ENCODE measurements at regions not wholly inside any gene's neighbourhood (a gene's known extent, or its start where the extent isn't known, plus 50 kb on each side); places are given as distances from the start of the nearest gene placed in this dataset.

DNA sequence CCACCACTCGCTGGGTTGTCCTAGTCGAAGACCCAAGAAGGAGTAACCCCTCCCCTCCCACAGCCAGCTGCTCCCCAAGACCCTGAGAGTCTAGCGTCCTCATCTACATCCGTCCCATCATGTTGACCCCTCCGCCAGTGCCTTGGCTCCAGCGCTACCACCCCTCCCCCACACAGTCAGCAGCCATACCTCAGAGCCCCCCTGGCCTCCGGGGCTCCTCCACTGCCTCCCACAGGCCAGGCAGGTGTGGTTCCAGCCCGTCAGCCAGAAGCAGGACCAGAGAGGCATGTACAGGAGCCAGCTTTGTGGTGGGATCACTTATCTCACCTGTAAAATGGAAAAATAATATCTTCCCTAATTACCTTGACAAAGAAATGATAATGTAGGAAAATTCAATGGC lies 51.5 kb upstream of the PHF21B start:
- Histone ChIP-seq H3K4me1 (ENCODE audit: insufficient read depth, low read length) (peaks cover 17% of the 10 kb centered on the region), H3K27ac (ENCODE audit: low read length) (no peak overlapping the region), H3K9me2 (replicated peaks; ENCODE audit: low read length) (no peaks in the 10 kb centered on the region), H2AFZ (ENCODE audit: low read length) (no peak overlapping the region), H3K79me2 (ENCODE audit: low read length) (no peaks in the 10 kb centered on the region), H3K9me3 (ENCODE audit: low read length) (no peaks in the 10 kb centered on the region), H3K4me2 (ENCODE audit: low read length) (no peak overlapping the region), H3K9ac (ENCODE audit: low read length) (no peak overlapping the region), H3K27me3 (ENCODE audit: low read length) (0 out of 2 replicates have a peak, but pooled peaks cover 2% of the 10 kb centered on the region), H3K36me3 (ENCODE audit: low read depth, low read length) (no peaks in the 10 kb centered on the region), H3F3A (ENCODE audit: low read length, unreplicated experiment) (no peaks in the 10 kb centered on the region), H4K20me1 (ENCODE audit: low read length) (no peaks in the 10 kb centered on the region), H3K4me3 (ENCODE audit: low read length) (no peak overlapping the region)
- intact Hi-C loops (cut with micrococcal nuclease) = no loop called here
- POLR2A ChIA-PET (ENCODE audit: unreplicated experiment) = no interaction called here
- CTCF ChIA-PET = no interaction called here
- BruUV-seq (replicated peaks) = no TSS peak
- no peak for DNase-seq
- ATAC-seq = no peak
- TF ChIP-seq EZH2phosphoT487 (IDR thresholded peaks at IDR 0.05; ENCODE audit: borderline replicate concordance, low read length) (no peak), EZH2 (IDR thresholded peaks at IDR 0.05; ENCODE audit: low read length, unreplicated experiment) (no peak)
- TF ChIP-seq, protein P1, sequence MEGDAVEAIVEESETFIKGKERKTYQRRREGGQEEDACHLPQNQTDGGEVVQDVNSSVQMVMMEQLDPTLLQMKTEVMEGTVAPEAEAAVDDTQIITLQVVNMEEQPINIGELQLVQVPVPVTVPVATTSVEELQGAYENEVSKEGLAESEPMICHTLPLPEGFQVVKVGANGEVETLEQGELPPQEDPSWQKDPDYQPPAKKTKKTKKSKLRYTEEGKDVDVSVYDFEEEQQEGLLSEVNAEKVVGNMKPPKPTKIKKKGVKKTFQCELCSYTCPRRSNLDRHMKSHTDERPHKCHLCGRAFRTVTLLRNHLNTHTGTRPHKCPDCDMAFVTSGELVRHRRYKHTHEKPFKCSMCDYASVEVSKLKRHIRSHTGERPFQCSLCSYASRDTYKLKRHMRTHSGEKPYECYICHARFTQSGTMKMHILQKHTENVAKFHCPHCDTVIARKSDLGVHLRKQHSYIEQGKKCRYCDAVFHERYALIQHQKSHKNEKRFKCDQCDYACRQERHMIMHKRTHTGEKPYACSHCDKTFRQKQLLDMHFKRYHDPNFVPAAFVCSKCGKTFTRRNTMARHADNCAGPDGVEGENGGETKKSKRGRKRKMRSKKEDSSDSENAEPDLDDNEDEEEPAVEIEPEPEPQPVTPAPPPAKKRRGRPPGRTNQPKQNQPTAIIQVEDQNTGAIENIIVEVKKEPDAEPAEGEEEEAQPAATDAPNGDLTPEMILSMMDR (conservative IDR thresholded peaks at IDR 0.05; ENCODE audit: low read depth, low read length) = no peak

DNA sequence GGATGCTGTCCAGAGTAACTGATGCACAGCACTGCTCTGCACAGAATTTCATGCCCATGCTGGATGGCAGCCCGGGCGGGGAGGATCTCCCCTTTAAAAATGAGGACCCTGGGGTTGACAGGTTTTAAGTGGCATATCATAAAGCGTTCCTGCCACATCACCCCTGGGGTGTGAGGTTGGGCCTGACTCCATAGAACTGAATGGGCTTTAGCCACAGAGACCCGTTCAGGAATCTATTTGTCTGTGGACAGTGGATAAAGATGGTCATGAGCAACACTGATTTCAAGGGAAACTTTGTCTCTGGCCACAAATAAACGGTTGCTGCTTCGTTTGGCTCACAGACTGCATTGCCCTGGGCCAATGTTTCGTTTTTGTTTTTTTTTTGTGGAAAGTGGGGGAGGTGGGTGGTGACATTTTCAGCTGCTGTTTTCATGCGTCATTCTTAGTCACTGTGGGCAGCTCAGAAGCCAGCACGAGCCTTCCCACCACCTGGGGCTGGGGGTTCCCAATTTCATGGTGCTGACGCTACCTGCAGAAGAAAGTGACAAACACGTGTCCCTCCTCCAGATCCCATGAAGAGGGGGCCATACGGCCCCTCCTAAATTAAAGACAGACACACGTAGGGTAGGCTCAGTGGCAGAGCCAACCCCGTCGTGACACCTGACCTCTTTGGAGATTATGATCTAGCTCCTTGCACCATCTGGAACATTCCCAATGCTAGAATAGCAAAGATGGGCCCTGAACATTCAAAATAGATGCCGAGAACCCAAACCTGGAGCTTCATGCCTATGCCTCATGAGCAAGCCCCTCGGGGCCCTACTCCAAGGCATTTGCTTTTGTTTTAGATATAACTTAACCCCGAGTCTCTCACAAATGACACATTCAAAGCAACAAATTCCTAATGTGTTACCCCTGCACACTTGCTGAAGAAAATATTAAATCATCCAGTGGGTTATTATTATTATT lies 54.8 kb upstream of the PHF21B start:
- Histone ChIP-seq H4K20me1 (ENCODE audit: low read length) (no peaks in the 10 kb centered on the region), H3K9me2 (replicated peaks; ENCODE audit: low read length) (no peaks in the 10 kb centered on the region), H3K4me3 (ENCODE audit: low read length) (peak overlapping the region; percentile 18; the same call in 1 of the 2 replicates), H3K9ac (ENCODE audit: low read length) (no peak overlapping the region), H3K36me3 (ENCODE audit: low read depth, low read length) (no peaks in the 10 kb centered on the region), H3K79me2 (ENCODE audit: low read length) (no peaks in the 10 kb centered on the region), H2AFZ (ENCODE audit: low read length) (0 out of 2 replicates have a peak overlapping the region, but pooled peaks have one; percentile 30), H3F3A (ENCODE audit: low read length, unreplicated experiment) (no peaks in the 10 kb centered on the region), H3K27me3 (ENCODE audit: low read length) (no peaks in the 10 kb centered on the region), H3K27ac (ENCODE audit: low read length) (0 out of 2 replicates have a peak overlapping the region, but pooled peaks have one; percentile 11), H3K9me3 (ENCODE audit: low read length) (no peaks in the 10 kb centered on the region), H3K4me1 (ENCODE audit: insufficient read depth, low read length) (peaks cover 17% of the 10 kb centered on the region), H3K4me2 (ENCODE audit: low read length) (peak overlapping the region; percentile 78)
- no TSS peak for BruUV-seq (replicated peaks)
- DNase-seq = peak; percentile 71
- peak; percentile 70 for ATAC-seq
- intact Hi-C loops (cut with micrococcal nuclease) = no loop called here
- CTCF ChIA-PET = interaction anchor here (0.7 kb wide), 1 partner anchor 31 kb away, joined by 3 read pairs; no protein-coding TSS in a partner anchor
- TF ChIP-seq EZH2phosphoT487 (IDR thresholded peaks at IDR 0.05; ENCODE audit: borderline replicate concordance, low read length) (no peak), EZH2 (IDR thresholded peaks at IDR 0.05; ENCODE audit: low read length, unreplicated experiment) (no peak)
- TF ChIP-seq, protein P1 (conservative IDR thresholded peaks at IDR 0.05; ENCODE audit: low read depth, low read length) = no peak
- POLR2A ChIA-PET (ENCODE audit: unreplicated experiment) = interaction anchor here (0.5 to 0.6 kb wide), 2 partner anchors 16 to 144 kb away, joined by 3 read pairs; no protein-coding TSS in a partner anchor

DNA sequence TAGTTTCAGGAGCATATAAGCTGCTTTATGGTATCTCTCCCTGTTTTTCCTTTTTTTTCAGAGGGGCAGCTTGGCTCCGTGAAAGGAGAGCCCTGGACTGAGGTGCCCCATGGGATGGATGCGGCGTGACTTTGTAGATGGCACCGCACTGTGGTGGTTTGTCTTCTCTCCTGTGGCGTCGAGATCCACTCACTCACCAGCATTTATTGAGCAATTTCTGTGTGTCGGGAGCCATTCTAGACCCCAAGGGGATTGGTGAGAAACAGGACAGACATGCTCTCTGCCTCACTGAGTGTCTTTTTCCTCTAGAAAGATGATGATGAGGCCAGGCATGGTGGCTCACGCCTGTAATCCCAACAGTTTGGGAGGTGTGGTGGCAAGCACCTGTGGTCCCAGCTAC lies 55.9 kb upstream of the PHF21B start:
- no peak overlapping the region for H3K4me2 ChIP-seq (ENCODE audit: low read length)
- POLR2A ChIA-PET (ENCODE audit: unreplicated experiment) = no interaction called here
- H3K4me1 ChIP-seq (ENCODE audit: insufficient read depth, low read length) = peaks cover 21% of the 10 kb centered on the region
- no peaks in the 10 kb centered on the region for H4K20me1 ChIP-seq (ENCODE audit: low read length)
- no peaks in the 10 kb centered on the region for H3F3A ChIP-seq (ENCODE audit: low read length, unreplicated experiment)
- H3K9me3 ChIP-seq (ENCODE audit: low read length) = no peaks in the 10 kb centered on the region
- ATAC-seq (no peak), DNase-seq (no peak)
- H3K79me2 ChIP-seq (ENCODE audit: low read length) = no peaks in the 10 kb centered on the region
- CTCF ChIA-PET = no interaction called here
- TF ChIP-seq EZH2phosphoT487 (IDR thresholded peaks at IDR 0.05; ENCODE audit: borderline replicate concordance, low read length) (no peak), EZH2 (IDR thresholded peaks at IDR 0.05; ENCODE audit: low read length, unreplicated experiment) (no peak)
- H2AFZ ChIP-seq (ENCODE audit: low read length) = no peak overlapping the region
- no peaks in the 10 kb centered on the region for H3K36me3 ChIP-seq (ENCODE audit: low read depth, low read length)
- intact Hi-C loops (cut with micrococcal nuclease) = no loop called here
- no peaks in the 10 kb centered on the region for H3K27me3 ChIP-seq (ENCODE audit: low read length)
- no peak overlapping the region for H3K4me3 ChIP-seq (ENCODE audit: low read length)
- H3K9ac ChIP-seq (ENCODE audit: low read length) = no peak overlapping the region
- H3K27ac ChIP-seq (ENCODE audit: low read length) = no peak overlapping the region
- H3K9me2 ChIP-seq (replicated peaks; ENCODE audit: low read length) = no peaks in the 10 kb centered on the region
- BruUV-seq (replicated peaks) = no TSS peak

Data from PC-3 (cell line).